PC-9 (cell line): ENCODE measurements at regions not wholly inside any gene's neighbourhood (a gene's known extent, or its start where the extent isn't known, plus 50 kb on each side); places are given as distances from the start of the nearest gene placed in this dataset.

Experiments
- BruUV-seq: library from RNA; stranded (reverse); fragments of 400-500 nt; replicated peaks from 2 replicates; lab custom pipeline; 2021; lab: Mats Ljungman, UMichigan
- CTCF ChIA-PET: fragments of 300-600 bp; sonication (Branson Sonifier 250); formaldehyde crosslinking; loops from one replicate; lab custom pipeline; 2022; ENCODE audit warnings: antibody characterized with exemption; lab: Charles Lee
- POLR2A ChIA-PET: fragments of 300-600 bp; sonication (Branson Sonifier 250); formaldehyde crosslinking; loops from one replicate; lab custom pipeline; 2022; ENCODE audit warnings: antibody characterized with exemption; ENCODE audit not compliant: unreplicated experiment; lab: Charles Lee
- DNase-seq, 2 experiments: peaks; one replicate each; pipeline versions ENCODE4 v3.0.0 to v3.0.0-alpha.2; 2015 to 2022; ENCODE audit warnings: mixed read lengths in 1 of 2
- H2AFZ ChIP-seq: fragments of 200-600 bp; sonication (generic); 2 replicates; pipeline ENCODE4 v1.8.1; 2017; ENCODE audit warnings: antibody characterized with exemption
- H3F3A ChIP-seq: fragments of 200-600 bp; sonication (generic); 2 replicates; pipeline ENCODE4 v1.8.1; 2017; ENCODE audit warnings: antibody characterized with exemption, mild to moderate bottlenecking, low read depth; ENCODE audit not compliant: insufficient read depth
- H3K27ac ChIP-seq: fragments of 200-600 bp; sonication (generic); 2 replicates; pipeline ENCODE4 v1.6.1; 2016; ENCODE audit warnings: mixed run types
- H3K27me3 ChIP-seq: fragments of 200-600 bp; sonication (generic); 2 replicates; pipeline ENCODE4 v1.6.1; 2016; ENCODE audit warnings: low read depth, mixed run types; ENCODE audit not compliant: insufficient read depth
- H3K36me3 ChIP-seq: fragments of 200-600 bp; sonication (generic); 2 replicates; pipeline ENCODE4 v1.6.1; 2016; ENCODE audit warnings: low read depth, mixed run types
- H3K4me1 ChIP-seq: fragments of 200-600 bp; sonication (generic); replicated peaks from 2 replicates; pipeline ENCODE4 v1.6.1; 2016; ENCODE audit warnings: mixed run types; ENCODE audit not compliant: insufficient read depth
- H3K4me2 ChIP-seq: fragments of 200-600 bp; sonication (generic); 2 replicates; pipeline ENCODE4 v1.6.1; 2017; ENCODE audit warnings: mixed run types
- H3K4me3 ChIP-seq: fragments of 200-600 bp; sonication (generic); 2 replicates; pipeline ENCODE4 v1.6.1; 2016; ENCODE audit warnings: mixed run types
- H3K79me2 ChIP-seq: fragments of 200-600 bp; sonication (generic); 2 replicates; pipeline ENCODE4 v1.6.1; 2017; ENCODE audit warnings: low read depth, mixed run types
- H3K9me2 ChIP-seq: fragments of 200-600 bp; sonication (generic); 2 replicates; pipeline ENCODE4 v1.8.1; 2017; ENCODE audit warnings: mild to moderate bottlenecking; ENCODE audit not compliant: insufficient read depth
- H3K9me3 ChIP-seq: fragments of 200-600 bp; sonication (generic); 2 replicates; pipeline ENCODE4 v1.8.1; 2016; ENCODE audit warnings: low read depth; ENCODE audit not compliant: insufficient read depth
- H4K20me1 ChIP-seq: fragments of 200-600 bp; sonication (generic); 2 replicates; pipeline ENCODE4 v1.8.1; 2017; ENCODE audit not compliant: insufficient read depth
- EZH2 ChIP-seq: fragments of 200-600 bp; sonication (generic); IDR thresholded peaks from 2 replicates; pipeline ENCODE4 v1.8.0; 2017; ENCODE audit warnings: antibody characterized with exemption, low read depth
- intact Hi-C: fragments of 100-400 bp; cut with micrococcal nuclease; formaldehyde crosslinking; loops from one replicate; pipeline ENCODE4 v1.10.0; 2022; ENCODE audit not compliant: unreplicated experiment
- TF ChIP-seq, protein P1 (sequence below): fragments of 200-600 bp; sonication (generic); conservative IDR thresholded peaks from 2 replicates; pipeline ENCODE4 v1.6.1; 2017; ENCODE audit warnings: mixed run types, antibody characterized with exemption, mild to moderate bottlenecking, moderate library complexity

DNA sequence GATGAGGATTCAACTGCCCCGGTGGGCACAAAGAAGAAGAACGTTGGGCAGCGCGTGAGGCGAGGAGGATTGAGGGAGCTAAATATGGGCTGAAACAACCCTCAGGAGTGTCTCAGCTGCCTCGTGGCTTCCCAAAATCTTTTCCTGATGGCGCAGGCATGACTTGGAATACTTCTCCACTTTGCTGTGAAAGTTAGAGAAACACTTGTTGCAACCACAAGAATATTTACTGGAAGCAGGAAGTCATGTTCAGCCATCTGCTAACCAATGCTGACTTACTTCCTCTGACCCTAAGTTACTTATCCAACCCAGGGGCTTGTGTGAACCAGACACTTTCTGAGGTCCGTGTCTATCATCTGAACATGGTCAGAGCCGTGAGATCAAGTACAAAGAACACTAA lies 148.8 kb downstream of the ARL4C start:
- H3K4me3 ChIP-seq: no peak overlapping the region
- POLR2A ChIA-PET: no interaction called here

DNA sequence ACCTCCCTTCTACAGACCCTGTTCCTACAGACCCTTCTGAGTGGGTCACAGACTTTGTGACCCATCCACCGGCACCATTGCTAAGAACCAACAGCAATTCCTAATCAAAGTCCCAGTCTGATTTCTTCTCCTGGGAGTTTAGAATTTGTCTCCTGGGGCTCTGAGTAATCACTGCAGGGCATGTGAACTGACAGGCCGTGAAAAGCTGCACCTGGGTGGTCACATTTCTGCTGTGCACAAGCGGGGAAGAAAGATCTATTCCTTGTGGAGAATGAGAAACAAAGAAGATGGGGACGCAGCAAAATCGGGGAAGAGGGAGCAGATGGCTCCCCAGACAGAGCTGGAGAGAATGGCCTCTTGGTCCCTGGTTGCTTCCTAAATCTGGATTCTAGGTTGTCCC lies 151.0 kb downstream of the ARL4C start:
- TF ChIP-seq EZH2: no peak
- TF ChIP-seq, protein P1, sequence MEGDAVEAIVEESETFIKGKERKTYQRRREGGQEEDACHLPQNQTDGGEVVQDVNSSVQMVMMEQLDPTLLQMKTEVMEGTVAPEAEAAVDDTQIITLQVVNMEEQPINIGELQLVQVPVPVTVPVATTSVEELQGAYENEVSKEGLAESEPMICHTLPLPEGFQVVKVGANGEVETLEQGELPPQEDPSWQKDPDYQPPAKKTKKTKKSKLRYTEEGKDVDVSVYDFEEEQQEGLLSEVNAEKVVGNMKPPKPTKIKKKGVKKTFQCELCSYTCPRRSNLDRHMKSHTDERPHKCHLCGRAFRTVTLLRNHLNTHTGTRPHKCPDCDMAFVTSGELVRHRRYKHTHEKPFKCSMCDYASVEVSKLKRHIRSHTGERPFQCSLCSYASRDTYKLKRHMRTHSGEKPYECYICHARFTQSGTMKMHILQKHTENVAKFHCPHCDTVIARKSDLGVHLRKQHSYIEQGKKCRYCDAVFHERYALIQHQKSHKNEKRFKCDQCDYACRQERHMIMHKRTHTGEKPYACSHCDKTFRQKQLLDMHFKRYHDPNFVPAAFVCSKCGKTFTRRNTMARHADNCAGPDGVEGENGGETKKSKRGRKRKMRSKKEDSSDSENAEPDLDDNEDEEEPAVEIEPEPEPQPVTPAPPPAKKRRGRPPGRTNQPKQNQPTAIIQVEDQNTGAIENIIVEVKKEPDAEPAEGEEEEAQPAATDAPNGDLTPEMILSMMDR: no peak
- no peaks in the 10 kb centered on the region for H3K4me1 ChIP-seq
- CTCF ChIA-PET: no interaction called here
- no peaks in the 10 kb centered on the region for H3K9me3 ChIP-seq
- intact Hi-C loops: no loop called here
- no peak overlapping the region for H3K4me3 ChIP-seq
- H3K9me2 ChIP-seq: no peaks in the 10 kb centered on the region
- POLR2A ChIA-PET: no interaction called here
- no peak for DNase-seq
- H3F3A ChIP-seq: no peaks in the 10 kb centered on the region
- no peaks in the 10 kb centered on the region for H3K36me3 ChIP-seq
- no peaks in the 10 kb centered on the region for H4K20me1 ChIP-seq
- H3K27me3 ChIP-seq: no peaks in the 10 kb centered on the region
- no peaks in the 10 kb centered on the region for H3K79me2 ChIP-seq
- no peak overlapping the region for H2AFZ ChIP-seq
- BruUV-seq: no TSS peak
- no peak overlapping the region for H3K27ac ChIP-seq
- no peak overlapping the region for H3K4me2 ChIP-seq

More for the DNA sequence above, 148.8 kb downstream of the ARL4C start:
- DNase-seq: no peak
- Histone ChIP-seq H3K36me3 (no peaks in the 10 kb centered on the region), H4K20me1 (no peaks in the 10 kb centered on the region), H3K9me2 (no peaks in the 10 kb centered on the region), H3K4me2 (no peak overlapping the region), H3K4me1 (no peaks in the 10 kb centered on the region), H2AFZ (0 out of 2 replicates have a peak overlapping the region, but pooled peaks have one; percentile 46), H3K79me2 (no peaks in the 10 kb centered on the region), H3K27ac (no peak overlapping the region), H3F3A (no peaks in the 10 kb centered on the region), H3K9me3 (0 out of 2 replicates have a peak, but pooled peaks cover 7% of the 10 kb centered on the region), H3K27me3 (no peaks in the 10 kb centered on the region)
- no TSS peak for BruUV-seq
- CTCF ChIA-PET: no interaction called here
- intact Hi-C loops: no loop called here
- TF ChIP-seq, protein P1: no peak
- TF ChIP-seq EZH2: no peak

DNA sequence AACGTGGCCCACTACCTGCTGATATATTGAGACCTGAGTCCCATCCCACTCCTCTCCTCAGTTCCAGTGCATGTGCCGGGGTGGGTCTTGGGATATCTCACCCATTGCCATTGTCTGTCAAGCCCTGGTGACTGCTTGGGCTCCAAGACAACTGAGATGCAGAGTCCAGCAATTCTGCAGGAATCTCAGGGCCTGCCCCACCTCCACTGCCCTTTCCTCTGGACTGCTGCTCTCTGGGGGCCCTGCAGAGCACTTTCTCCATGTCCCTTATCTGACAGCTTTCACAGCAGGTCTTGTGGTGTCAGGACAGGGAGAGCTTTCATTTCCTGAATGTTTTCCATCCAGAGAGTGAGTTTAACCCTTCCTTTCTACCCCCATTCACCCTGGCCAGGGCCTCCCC lies 152.9 kb downstream of the ARL4C start:
- no peaks in the 10 kb centered on the region for H3K4me1 ChIP-seq
- no peaks in the 10 kb centered on the region for H4K20me1 ChIP-seq
- intact Hi-C loops: no loop called here
- H3K9me2 ChIP-seq: 0 out of 2 replicates have a peak, but pooled peaks cover 4% of the 10 kb centered on the region
- CTCF ChIA-PET: no interaction called here
- no peaks in the 10 kb centered on the region for H3K27me3 ChIP-seq
- no peak overlapping the region for H2AFZ ChIP-seq
- TF ChIP-seq, protein P1: no peak
- TF ChIP-seq EZH2: no peak
- H3K4me2 ChIP-seq: no peak overlapping the region
- no peak overlapping the region for H3K27ac ChIP-seq
- no peaks in the 10 kb centered on the region for H3K36me3 ChIP-seq
- DNase-seq: no peak
- BruUV-seq: no TSS peak
- H3K4me3 ChIP-seq: no peak overlapping the region
- H3K79me2 ChIP-seq: no peaks in the 10 kb centered on the region
- no peaks in the 10 kb centered on the region for H3F3A ChIP-seq
- no peaks in the 10 kb centered on the region for H3K9me3 ChIP-seq
- POLR2A ChIA-PET: no interaction called here
